ENCODE measurements at regions not wholly inside any gene's neighbourhood (a gene's known extent, or its start where the extent isn't known, plus 50 kb on each side); places are given as distances from the start of the nearest gene placed in this dataset.

- Histone ChIP-seq H3K18ac (ENCODE audit: extremely low read depth, low read length) (no peak overlapping the region), H3K56ac (replicated peaks; ENCODE audit: insufficient read length, low read depth, low read length) (no peak overlapping the region), H2BK120ac (replicated peaks; ENCODE audit: low read depth, low read length) (no peak overlapping the region), H2BK5ac (ENCODE audit: low read depth, low read length) (no peak overlapping the region), H4K91ac (replicated peaks; ENCODE audit: insufficient read length, low read length) (no peak overlapping the region), H4K20me1 (replicated peaks in 1 of 2; ENCODE audit: control insufficient read depth in 1 of 2, insufficient read depth in 2 of 2, low read length in 2 of 2) (no peaks in the 10 kb centered on the region), H2BK12ac (ENCODE audit: low read depth, low read length) (no peak overlapping the region), H3K79me2 (ENCODE audit: control insufficient read depth in 1 of 2, insufficient read depth in 2 of 2, low read length in 2 of 2) (no peaks in the 10 kb centered on the region), H4K5ac (ENCODE audit: insufficient read length, low read depth, low read length) (no peak overlapping the region), H2AFZ (ENCODE audit: low read length) (0 out of 2 replicates have a peak overlapping the region, but pooled peaks have one; percentile 36), H3K4me2 (ENCODE audit: insufficient read depth in 1 of 2, low read depth in 2 of 2, low read length in 2 of 2) (no peak overlapping the region), H3K79me1 (ENCODE audit: low read depth, low read length) (no peaks in the 10 kb centered on the region), H3K23ac (ENCODE audit: insufficient read length) (no peak overlapping the region), H2BK15ac (ENCODE audit: low read length) (no peak overlapping the region), H3K23me2 (ENCODE audit: low read depth, low read length) (no peaks in the 10 kb centered on the region), H3K14ac (ENCODE audit: insufficient read length) (no peak overlapping the region), H3K4ac (replicated peaks; ENCODE audit: insufficient read length, low read depth, low read length) (no peak overlapping the region), H3K27ac (ENCODE audit: low read depth, low read length) (no peak overlapping the region), H2AK5ac (ENCODE audit: low read depth, low read length) (no peak overlapping the region), H4K8ac (ENCODE audit: extremely low read depth, insufficient read depth, low read length) (no peak overlapping the region), H3K9ac (replicated peaks in 1 of 4; ENCODE audit: extremely low read depth in 1 of 4, low read depth in 3 of 4, low read length in 3 of 4) (no peak overlapping the region), H2BK20ac (ENCODE audit: low read length) (no peak overlapping the region), H3K27me3 (replicated peaks in 1 of 4; ENCODE audit: control insufficient read depth in 3 of 4, extremely low read depth in 1 of 4, insufficient read depth in 3 of 4, low read length in 3 of 4) (no peaks in the 10 kb centered on the region), H3K9me3 (ENCODE audit: insufficient read depth in 2 of 2, low read depth in 1 of 2, low read length in 1 of 2) (no peaks in the 10 kb centered on the region), H3K4me3 (ENCODE audit: extremely low read depth in 1 of 4, insufficient read depth in 2 of 4, low read depth in 3 of 4, low read length in 4 of 4) (no peak overlapping the region), H3K36me3 (ENCODE audit: control insufficient read depth in 2 of 4, insufficient read depth in 4 of 4, low read length in 3 of 4) (no peaks in the 10 kb centered on the region), H3K4me1 (replicated peaks in 1 of 4; ENCODE audit: control insufficient read depth in 3 of 4, insufficient read depth in 4 of 4, low read length in 3 of 4) (no peaks in the 10 kb centered on the region)
- WGBS, 2 experiments (ENCODE audit: extremely low coverage in 1 of 2, insufficient coverage in 1 of 2, insufficient read length in 1 of 2, insufficient replicate concordance in 2 of 2, low coverage in 1 of 2, low lambda C conversion rate in 2 of 2, missing lambda C conversion rate in 1 of 2), result 86% methylated on average over 4 of the region's 4 CpGs; no CpG with 5 or more reads in 1 of the 2 experiments
- CTCF ChIA-PET (ENCODE audit: partially characterized antibody), result interaction anchor here (0.6 kb wide), 1 partner anchor 79 kb away, joined by 4 read pairs; no protein-coding TSS in a partner anchor
- POLR2A ChIA-PET (ENCODE audit: partially characterized antibody), result no interaction called here
- no peak for DNase-seq (ENCODE audit: low read depth in 1 of 2, low spot score in 2 of 2)
- FAIRE-seq, result no peak
- no peak for TF ChIP-seq POU5F1 (IDR thresholded peaks at IDR 0.05; ENCODE audit: low read depth, low read length)
- no peak for TF ChIP-seq RNF2 (IDR thresholded peaks at IDR 0.05; ENCODE audit: borderline replicate concordance, low read depth, low read length, missing control alignments, poor library complexity, severe bottlenecking)
- no peak for TF ChIP-seq RAD21 (IDR thresholded peaks at IDR 0.05 in 1 of 2, conservative IDR thresholded peaks at IDR 0.05 in 1 of 2; ENCODE audit: low read depth in 2 of 2, low read length in 2 of 2)
- no peak for TF ChIP-seq TCF12 (IDR thresholded peaks at IDR 0.05; ENCODE audit: low read depth, low read length)
- no peak for TF ChIP-seq RXRA (IDR thresholded peaks at IDR 0.05; ENCODE audit: insufficient read depth, low read depth, low read length)
- TF ChIP-seq POLR2A (IDR thresholded peaks at IDR 0.05; ENCODE audit: control extremely low read depth in 1 of 2, low read depth in 2 of 2, low read length in 2 of 2), result no peak
- no peak for TF ChIP-seq ZNF274 (IDR thresholded peaks at IDR 0.05; ENCODE audit: borderline replicate concordance, extremely low read depth, low read length)
- TF ChIP-seq TAF1 (IDR thresholded peaks at IDR 0.05; ENCODE audit: low read depth, low read length), result no peak
- no peak for TF ChIP-seq HDAC6 (IDR thresholded peaks at IDR 0.05; ENCODE audit: low read depth, low read length)
- TF ChIP-seq SIN3A (conservative IDR thresholded peaks at IDR 0.05 in 1 of 2, IDR thresholded peaks at IDR 0.05 in 1 of 2; ENCODE audit: low read depth in 1 of 2, low read length in 2 of 2), result no peak
- no peak for TF ChIP-seq CBX8 (IDR thresholded peaks at IDR 0.05; ENCODE audit: borderline replicate concordance, low read depth, low read length)
- TF ChIP-seq MAFK (IDR thresholded peaks at IDR 0.05; ENCODE audit: low read depth, low read length), result no peak
- TF ChIP-seq KDM5A (IDR thresholded peaks at IDR 0.05; ENCODE audit: low read length), result no peak
- no peak for TF ChIP-seq JUN (IDR thresholded peaks at IDR 0.05; ENCODE audit: low read depth, low read length)
- no peak for TF ChIP-seq SP1 (IDR thresholded peaks at IDR 0.05; ENCODE audit: low read depth, low read length)
- no peak for TF ChIP-seq TEAD4 (IDR thresholded peaks at IDR 0.05; ENCODE audit: low read depth, low read length)
These were observed 211.5 kb downstream of the NECTIN3 start for GRCh38 chr3:111283165-111283564.

All from H1 (cell line).